Trophoblast cell (in vitro differentiated cells and primary cell): ENCODE measurements at regions not wholly inside any gene's neighbourhood (a gene's known extent, or its start where the extent isn't known, plus 50 kb on each side); places are given as distances from the start of the nearest gene placed in this dataset.

ENCODE experiments used
- DNase-seq, 2 donors: peaks; one replicate each; pipeline ENCODE4 v3.0.0-alpha.2; 2016
- H2AFZ ChIP-seq: 2 replicates; pipeline ENCODE4 v1.6.1; 2013; ENCODE audit warnings: low read length, moderate library complexity, mild to moderate bottlenecking; ENCODE audit not compliant: insufficient read depth, poor library complexity
- H2AK5ac ChIP-seq: 2 replicates; pipeline ENCODE4 v1.6.1; 2013; ENCODE audit warnings: mild to moderate bottlenecking, low read length
- H2BK120ac ChIP-seq: 2 replicates; pipeline ENCODE4 v1.6.1; 2013; ENCODE audit warnings: low read length, mild to moderate bottlenecking, moderate library complexity; ENCODE audit not compliant: insufficient read depth, poor library complexity
- H2BK12ac ChIP-seq: 2 replicates; pipeline ENCODE4 v1.6.1; 2013; ENCODE audit warnings: mild to moderate bottlenecking, low read length, moderate library complexity
- H2BK5ac ChIP-seq: 2 replicates; pipeline ENCODE4 v1.6.1; 2013; ENCODE audit warnings: low read length, low read depth, moderate library complexity, mild to moderate bottlenecking; ENCODE audit not compliant: poor library complexity
- H3K14ac ChIP-seq: 2 replicates; pipeline ENCODE4 v1.6.1; 2013; ENCODE audit warnings: mild to moderate bottlenecking, low read length
- H3K18ac ChIP-seq: 2 replicates; pipeline ENCODE4 v1.6.1; 2013; ENCODE audit warnings: mild to moderate bottlenecking, low read length
- H3K23ac ChIP-seq: 2 replicates; pipeline ENCODE4 v1.6.1; 2013; ENCODE audit warnings: low read length
- H3K27ac ChIP-seq: 2 replicates; pipeline ENCODE4 v1.5.1; 2013; ENCODE audit warnings: low read depth, mild to moderate bottlenecking, inconsistent platforms, low read length, moderate library complexity
- H3K27me3 ChIP-seq: 2 replicates; pipeline ENCODE4 v1.6.1; 2013; ENCODE audit warnings: inconsistent platforms, mild to moderate bottlenecking, low read length, moderate library complexity; ENCODE audit not compliant: insufficient read depth
- H3K36me3 ChIP-seq, 2 experiments: 1 replicate in 1 of 2; 2 replicates in 1 of 2; pipeline ENCODE4 v1.6.1; 2013; ENCODE audit warnings: low read length in 2 of 2, mild to moderate bottlenecking in 2 of 2, moderate library complexity in 1 of 2; ENCODE audit not compliant: insufficient read depth in 2 of 2, control insufficient read depth in 1 of 2
- H3K4ac ChIP-seq: 2 replicates; pipeline ENCODE4 v1.6.1; 2013; ENCODE audit warnings: low read depth, mild to moderate bottlenecking, low read length, moderate library complexity
- H3K4me1 ChIP-seq, 2 experiments: 1 replicate in 1 of 2; 2 replicates in 1 of 2; pipeline ENCODE4 v1.6.1; 2013; ENCODE audit warnings: low read length in 2 of 2, mild to moderate bottlenecking in 2 of 2, moderate library complexity in 1 of 2; ENCODE audit not compliant: insufficient read depth in 2 of 2, control insufficient read depth in 1 of 2
- H3K4me2 ChIP-seq: 2 replicates; pipeline ENCODE4 v1.6.1; 2013; ENCODE audit warnings: inconsistent platforms, mild to moderate bottlenecking, low read length, moderate library complexity
- H3K4me3 ChIP-seq: 2 replicates; pipeline ENCODE4 v1.5.1; 2013; ENCODE audit warnings: mild to moderate bottlenecking, low read depth, low read length, inconsistent platforms
- H3K79me1 ChIP-seq: one replicate; pipeline ENCODE4 v1.6.1; 2013; ENCODE audit warnings: low read length
- H3K79me2 ChIP-seq: 2 replicates; pipeline ENCODE4 v1.6.1; 2013; ENCODE audit warnings: low read length, mild to moderate bottlenecking; ENCODE audit not compliant: control insufficient read depth, insufficient read depth, poor library complexity
- H3K9ac ChIP-seq: 2 replicates; pipeline ENCODE4 v1.6.1; 2013; ENCODE audit warnings: mild to moderate bottlenecking, low read length
- H3K9me3 ChIP-seq: 2 replicates; pipeline ENCODE4 v1.6.1; 2013; ENCODE audit warnings: low read depth, mild to moderate bottlenecking, control low read depth, inconsistent platforms, low read length; ENCODE audit not compliant: insufficient read depth
- H4K12ac ChIP-seq: 2 replicates; pipeline ENCODE4 v1.6.1; 2013; ENCODE audit warnings: low read depth, mild to moderate bottlenecking, low read length, moderate library complexity
- H4K8ac ChIP-seq: 2 replicates; pipeline ENCODE4 v1.6.1; 2013; ENCODE audit warnings: low read depth, mild to moderate bottlenecking, low read length, moderate library complexity
- H4K91ac ChIP-seq: one replicate; pipeline ENCODE4 v1.6.1; 2013; ENCODE audit warnings: low read depth, mild to moderate bottlenecking, low read length, moderate library complexity
- WGBS: extraction: QIAGEN DNeasy Blood & Tissue Kit; methylation state at CpG from one replicate; pipeline ENCODE4 v1.1.7; 2013; ENCODE audit warnings: missing lambda C conversion rate; ENCODE audit not compliant: insufficient read length, insufficient coverage; ENCODE audit errors: extremely low coverage; 5-methylcytosine and 5-hydroxymethylcytosine counted together

- H3K9me3 ChIP-seq: no peaks in the 10 kb centered on the region
- no peaks in the 10 kb centered on the region for H3K27me3 ChIP-seq
- no peaks in the 10 kb centered on the region for H3K79me1 ChIP-seq
- H3K9ac ChIP-seq: no peak overlapping the region
- H3K4me3 ChIP-seq: no peak overlapping the region
- WGBS: no CpG with 5 or more reads among the region's 6 CpGs
- no peaks in the 10 kb centered on the region for H3K36me3 ChIP-seq
- H2BK12ac ChIP-seq: no peak overlapping the region
- no peak overlapping the region for H2BK5ac ChIP-seq
- no peak overlapping the region for H2BK120ac ChIP-seq
- no peak for DNase-seq
- no peaks in the 10 kb centered on the region for H3K79me2 ChIP-seq
- no peaks in the 10 kb centered on the region for H3K4me1 ChIP-seq
- H3K4ac ChIP-seq: no peak overlapping the region
- H4K91ac ChIP-seq: no peak overlapping the region
- no peak overlapping the region for H3K27ac ChIP-seq
- no peak overlapping the region for H3K18ac ChIP-seq
- H2AK5ac ChIP-seq: no peak overlapping the region
- H3K14ac ChIP-seq: no peak overlapping the region
- H2AFZ ChIP-seq: no peak overlapping the region
- no peak overlapping the region for H4K12ac ChIP-seq
- no peak overlapping the region for H4K8ac ChIP-seq
- no peak overlapping the region for H3K23ac ChIP-seq
- no peak overlapping the region for H3K4me2 ChIP-seq
Observed at GRCh38 chr6:66321017-66321416, 614.0 kb upstream of the EYS start.

GRCh38 chr6:66307490-66307889, 600.5 kb upstream of the EYS start:
- Histone ChIP-seq H3K36me3 (no peaks in the 10 kb centered on the region), H3K4me3 (no peak overlapping the region), H2BK5ac (no peak overlapping the region), H3K18ac (no peak overlapping the region), H3K79me1 (no peaks in the 10 kb centered on the region), H2BK120ac (no peak overlapping the region), H2AK5ac (no peak overlapping the region), H4K8ac (no peak overlapping the region), H4K91ac (no peak overlapping the region), H3K27me3 (no peaks in the 10 kb centered on the region), H3K4ac (no peak overlapping the region), H3K4me1 (no peaks in the 10 kb centered on the region), H3K4me2 (no peak overlapping the region), H3K27ac (no peak overlapping the region), H3K79me2 (no peaks in the 10 kb centered on the region), H3K14ac (no peak overlapping the region), H3K9me3 (no peaks in the 10 kb centered on the region), H3K23ac (no peak overlapping the region), H2AFZ (no peak overlapping the region), H4K12ac (no peak overlapping the region), H3K9ac (no peak overlapping the region), H2BK12ac (no peak overlapping the region)
- no peak for DNase-seq
- no CpG with 5 or more reads among the region's 2 CpGs for WGBS

DNA sequence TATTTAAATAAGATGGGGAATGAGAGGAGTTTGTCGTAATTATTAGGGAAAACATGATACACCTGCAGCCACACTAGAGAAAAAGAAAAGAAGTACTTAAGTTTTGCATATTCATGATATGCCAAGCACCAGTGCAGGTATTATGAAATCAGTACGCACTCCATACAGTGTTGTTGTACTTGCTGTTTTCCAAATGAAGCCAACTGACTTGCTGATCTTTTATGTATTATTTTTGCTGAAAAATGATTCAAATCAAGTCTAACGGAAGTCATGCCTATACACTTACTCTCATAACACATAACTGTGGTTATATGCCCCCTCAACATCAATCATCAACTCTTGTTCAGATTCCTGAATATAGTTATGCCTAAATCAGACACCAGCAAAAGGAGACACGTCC, 584.9 kb upstream of the EYS start:
- H3K4ac ChIP-seq: no peak overlapping the region

GRCh38 chr6:66289889-66290288, 582.9 kb upstream of the EYS start:
- H3K27ac ChIP-seq: no peak overlapping the region
- H2BK120ac ChIP-seq: no peak overlapping the region
- no peaks in the 10 kb centered on the region for H3K27me3 ChIP-seq
- no peak overlapping the region for H4K8ac ChIP-seq
- no peak overlapping the region for H3K4me2 ChIP-seq
- H2AFZ ChIP-seq: no peak overlapping the region
- no peak overlapping the region for H2AK5ac ChIP-seq
- WGBS: no CpG with 5 or more reads among the region's 2 CpGs
- H3K9ac ChIP-seq: no peak overlapping the region
- H4K91ac ChIP-seq: no peak overlapping the region
- H3K9me3 ChIP-seq: peaks cover 2% of the 10 kb centered on the region
- DNase-seq: peak in 1 of 2 donors; percentile 21
- no peak overlapping the region for H2BK5ac ChIP-seq
- no peak overlapping the region for H3K4ac ChIP-seq
- no peak overlapping the region for H3K4me3 ChIP-seq
- H4K12ac ChIP-seq: no peak overlapping the region
- H2BK12ac ChIP-seq: no peak overlapping the region
- H3K79me2 ChIP-seq: no peaks in the 10 kb centered on the region
- H3K4me1 ChIP-seq: no peaks in the 10 kb centered on the region
- H3K36me3 ChIP-seq: no peaks in the 10 kb centered on the region
- no peak overlapping the region for H3K23ac ChIP-seq
- H3K18ac ChIP-seq: no peak overlapping the region
- H3K14ac ChIP-seq: no peak overlapping the region
- H3K79me1 ChIP-seq: no peaks in the 10 kb centered on the region

More for the DNA sequence above, 584.9 kb upstream of the EYS start:
- Histone ChIP-seq H3K36me3 (no peaks in the 10 kb centered on the region), H2BK12ac (no peak overlapping the region), H3K23ac (no peak overlapping the region), H3K27ac (no peak overlapping the region), H2AFZ (no peak overlapping the region), H3K79me1 (no peaks in the 10 kb centered on the region), H3K9me3 (no peaks in the 10 kb centered on the region), H3K18ac (no peak overlapping the region), H3K9ac (no peak overlapping the region), H2AK5ac (no peak overlapping the region), H4K91ac (no peak overlapping the region), H2BK5ac (no peak overlapping the region), H3K14ac (no peak overlapping the region), H4K12ac (no peak overlapping the region), H3K4me3 (no peak overlapping the region), H3K4me1 (no peaks in the 10 kb centered on the region), H2BK120ac (no peak overlapping the region), H3K79me2 (no peaks in the 10 kb centered on the region), H3K4me2 (no peak overlapping the region), H3K27me3 (no peaks in the 10 kb centered on the region), H4K8ac (no peak overlapping the region)
- 100% methylated on average over 1 of the region's 4 CpGs for WGBS
- no peak for DNase-seq
